ENCODE measurements at regions not wholly inside any gene's neighbourhood (a gene's known extent, or its start where the extent isn't known, plus 50 kb on each side); places are given as distances from the start of the nearest gene placed in this dataset.

GRCh38 chr15:69852916-69853315, 244.8 kb downstream of the TLE3 start (continued):
- no peak for TF ChIP-seq IRF3 (IDR thresholded peaks at IDR 0.05; ENCODE audit: low read depth, low read length)

- H3K27me3 ChIP-seq (ENCODE audit: insufficient read depth), result no peaks in the 10 kb centered on the region
- TF ChIP-seq MAX (IDR thresholded peaks at IDR 0.05; ENCODE audit: low read depth) (no peak), FOXJ3 (CRISPR knock-in tag; IDR thresholded peaks at IDR 0.05) (no peak), POLR2AphosphoS5 (IDR thresholded peaks at IDR 0.05; ENCODE audit: low read depth, low read length) (no peak), TEAD4 (IDR thresholded peaks at IDR 0.05; ENCODE audit: borderline replicate concordance, insufficient read depth) (peak; percentile 59; the same call in 1 of the 2 replicates), RAD21 (IDR thresholded peaks at IDR 0.05; ENCODE audit: low read length) (no peak), JUND (IDR thresholded peaks at IDR 0.05) (peak; percentile 78), USF1 (IDR thresholded peaks at IDR 0.05; ENCODE audit: borderline replicate concordance, low read depth) (no peak), CTCF (IDR thresholded peaks at IDR 0.05) (no peak), FOSL2 (IDR thresholded peaks at IDR 0.05; ENCODE audit: borderline replicate concordance, low read depth) (peak; percentile 76; the same call in 1 of the 2 replicates), EP300 (IDR thresholded peaks at IDR 0.05; ENCODE audit: borderline replicate concordance in 1 of 2, low read depth in 1 of 2, low read length in 1 of 2) (peak in 1 of 2 experiments; percentile 63; a peak in 1 of 4 replicates), TAF1 (IDR thresholded peaks at IDR 0.05; ENCODE audit: borderline replicate concordance, low read depth, low read length) (no peak), ELF1 (IDR thresholded peaks at IDR 0.05) (no peak), TCF12 (IDR thresholded peaks at IDR 0.05) (peak; percentile 49), EZH2phosphoT487 (IDR thresholded peaks at IDR 0.05; ENCODE audit: borderline replicate concordance, low read depth) (no peak), NFIC (IDR thresholded peaks at IDR 0.05; ENCODE audit: borderline replicate concordance) (peak; percentile 54), PBX3 (IDR thresholded peaks at IDR 0.05) (peak; percentile 57), RXRA (IDR thresholded peaks at IDR 0.05; ENCODE audit: borderline replicate concordance, low read depth) (peak; percentile 49; the same call in 1 of the 2 replicates), RFX5 (IDR thresholded peaks at IDR 0.05; ENCODE audit: low read length) (no peak), YY1 (IDR thresholded peaks at IDR 0.05; ENCODE audit: low read depth) (no peak)
- H3F3A ChIP-seq (replicated peaks; ENCODE audit: insufficient read depth), result peaks cover 29% of the 10 kb centered on the region
- H3K9me3 ChIP-seq, result no peaks in the 10 kb centered on the region
- DNase-seq, result no peak
- H3K27ac ChIP-seq (ENCODE audit: low read depth in 2 of 2, low read length in 1 of 2), result peak overlapping the region in 1 of 2 experiments; percentile 98; a peak in 3 of 4 replicates
- peak overlapping the region; percentile 67; the same call in 1 of the 2 replicates for H3K9ac ChIP-seq
- H3K4me3 ChIP-seq (ENCODE audit: low read depth in 2 of 2, low read length in 1 of 2), result no peak overlapping the region
- no peaks in the 10 kb centered on the region for H4K20me1 ChIP-seq (ENCODE audit: insufficient read depth)
- peaks cover 7% of the 10 kb centered on the region; the same call in 1 of the 2 replicates for H3K79me2 ChIP-seq (ENCODE audit: insufficient read depth)
- no peaks in the 10 kb centered on the region for H3K9me2 ChIP-seq
- 25% methylated on average over 6 of the region's 6 CpGs for WGBS (ENCODE audit: low lambda C conversion rate)
- POLR2A ChIA-PET, result no interaction called here
- peak overlapping the region; percentile 61 for H3K4me2 ChIP-seq
- H3K4me1 ChIP-seq (ENCODE audit: control insufficient read depth in 1 of 2, insufficient read depth in 2 of 2, low read depth in 1 of 2, low read length in 1 of 2), result peaks cover 40% of the 10 kb centered on the region in 2 experiments
- no peaks in the 10 kb centered on the region for H3K36me3 ChIP-seq (replicated peaks in 1 of 2; ENCODE audit: control insufficient read depth in 1 of 2, insufficient read depth in 2 of 2, low read length in 1 of 2)
- peak overlapping the region; percentile 11; the same call in 1 of the 2 replicates for H2AFZ ChIP-seq (ENCODE audit: low read depth)
- CTCF ChIA-PET, result interaction anchor here (1.4 kb wide), 1 partner anchor 13 kb away, joined by 3 read pairs; no protein-coding TSS in a partner anchor
These were observed 244.2 kb downstream of the TLE3 start for GRCh38 chr15:69853544-69853951.

All from SK-N-SH (cell line).